Activated naive CD4-positive, alpha-beta T cell treated with anti-CD3 and anti-CD28 coated beads, Interleukin-2, amount 50 U/mL, for 72 hours (primary cell): ENCODE measurements at regions not wholly inside any gene's neighbourhood (a gene's known extent, or its start where the extent isn't known, plus 50 kb on each side); places are given as distances from the start of the nearest gene placed in this dataset.
"Not testable (repeated sequence)": the region's sequence is repeated elsewhere in the genome, so short reads cannot be mapped to it uniquely, and the experiment has no call there.

Experiments
- ATAC-seq, 2 donors: fragments of 150-1000 bp; cut with Tn5 transposase; 2 replicates each; pipeline ENCODE4 v1.10.0; 2021; ENCODE audit warnings: mild to moderate bottlenecking in 2 of 2, moderate library complexity in 2 of 2
- DNase-seq, 2 donors: peaks; one replicate each; pipeline ENCODE4 v3.0.0; 2021 to 2022; ENCODE audit warnings: low spot score in 2 of 2
- H3K27ac Mint-ChIP-seq, 2 donors: one replicate each; pipeline ENCODE4 v1.8.0; 2022; ENCODE audit warnings: mild to moderate bottlenecking in 2 of 2, mixed read lengths in 2 of 2
- H3K36me3 Mint-ChIP-seq, 2 donors: one replicate each; pipeline ENCODE4 v1.8.0; 2022; ENCODE audit warnings: mixed read lengths in 2 of 2
- H3K9me3 Mint-ChIP-seq, 2 donors: one replicate each; pipeline ENCODE4 v1.8.0; 2022; ENCODE audit warnings: mixed read lengths in 2 of 2

- peaks cover 4% of the 10 kb centered on the region in 2 donors for H3K9me3 Mint-ChIP-seq
- DNase-seq (no peak), ATAC-seq (no peak)
- H3K27ac Mint-ChIP-seq, result no peak overlapping the region
- no peaks in the 10 kb centered on the region for H3K36me3 Mint-ChIP-seq
Observed at GRCh38 chrX:9269134-9269533, 195.7 kb upstream of the TBL1X start.

GRCh38 chrX:9271789-9272525, 192.9 kb upstream of the TBL1X start:
- no peak for ATAC-seq
- H3K9me3 Mint-ChIP-seq, result peaks cover 4% of the 10 kb centered on the region in 2 donors

GRCh38 chrX:9273744-9274143, 191.1 kb upstream of the TBL1X start:
- DNase-seq, result no peak
- no peak for ATAC-seq
- H3K27ac Mint-ChIP-seq, result no peak overlapping the region
- no peaks in the 10 kb centered on the region for H3K36me3 Mint-ChIP-seq
- peaks cover 4% of the 10 kb centered on the region in 2 donors for H3K9me3 Mint-ChIP-seq

More at GRCh38 chrX:9271789-9272525, 192.9 kb upstream of the TBL1X start:
- Mint-ChIP-seq H3K27ac (no peak overlapping the region), H3K36me3 (no peaks in the 10 kb centered on the region)
- DNase-seq, result no peak

- Mint-ChIP-seq H3K36me3 (no peaks in the 10 kb centered on the region), H3K27ac (peak overlapping the region in 1 of 2 donors; percentile 73), H3K9me3 (no peaks in the 10 kb centered on the region)
- ATAC-seq, result no peak
- DNase-seq, result no peak
Observed at GRCh38 chrX:9278475-9279233, 186.2 kb upstream of the TBL1X start.

GRCh38 chrX:9279234-9279544, 185.7 kb upstream of the TBL1X start:
- Mint-ChIP-seq H3K27ac (peak overlapping the region in 1 of 2 donors; percentile 73), H3K36me3 (no peaks in the 10 kb centered on the region), H3K9me3 (no peaks in the 10 kb centered on the region)
- ATAC-seq (peak; percentile 41 to 54), DNase-seq (no peak)

GRCh38 chrX:9280831-9281230, 184.0 kb upstream of the TBL1X start:
- ATAC-seq (no peak), DNase-seq (no peak)
- Mint-ChIP-seq H3K36me3 (peaks cover 0 to 3% of the 10 kb centered on the region in 2 donors), H3K9me3 (no peaks in the 10 kb centered on the region), H3K27ac (no peak overlapping the region)

- Mint-ChIP-seq H3K36me3 (peaks cover 0 to 8% of the 10 kb centered on the region in 2 donors), H3K9me3 (no peaks in the 10 kb centered on the region), H3K27ac (no peak overlapping the region)
- DNase-seq (no peak), ATAC-seq (no peak)
Observed at GRCh38 chrX:9282325-9282724, 182.5 kb upstream of the TBL1X start.

GRCh38 chrX:9285342-9285771, 179.5 kb upstream of the TBL1X start:
- DNase-seq (peak; percentile 53 to 71), ATAC-seq (peak; percentile 96 to 98)
- Mint-ChIP-seq H3K36me3 (peaks cover 0 to 8% of the 10 kb centered on the region in 2 donors), H3K9me3 (no peaks in the 10 kb centered on the region), H3K27ac (peak overlapping the region; percentile 65 to 82)

- Mint-ChIP-seq H3K27ac (peak overlapping the region in 1 of 2 donors; percentile 82), H3K36me3 (peaks cover 0 to 8% of the 10 kb centered on the region in 2 donors), H3K9me3 (no peaks in the 10 kb centered on the region)
- ATAC-seq, result no peak
- no peak for DNase-seq
Observed at GRCh38 chrX:9286234-9286633, 178.6 kb upstream of the TBL1X start.

GRCh38 chrX:9291629-9292028, 173.2 kb upstream of the TBL1X start:
- Mint-ChIP-seq H3K9me3 (no peaks in the 10 kb centered on the region), H3K27ac (no peak overlapping the region), H3K36me3 (no peaks in the 10 kb centered on the region)
- ATAC-seq (no peak), DNase-seq (no peak)

GRCh38 chrX:9293051-9293496, 171.8 kb upstream of the TBL1X start:
- no peaks in the 10 kb centered on the region for H3K9me3 Mint-ChIP-seq
- no peak overlapping the region for H3K27ac Mint-ChIP-seq
- no peak for DNase-seq
- H3K36me3 Mint-ChIP-seq, result no peaks in the 10 kb centered on the region
- no peak for ATAC-seq

- H3K27ac Mint-ChIP-seq, result no peak overlapping the region
- H3K9me3 Mint-ChIP-seq, result no peaks in the 10 kb centered on the region
- no peak for DNase-seq
- no peaks in the 10 kb centered on the region for H3K36me3 Mint-ChIP-seq
- no peak for ATAC-seq
Observed at GRCh38 chrX:9293903-9294302, 171.0 kb upstream of the TBL1X start.

GRCh38 chrX:9295551-9295950, 169.3 kb upstream of the TBL1X start:
- Mint-ChIP-seq H3K36me3 (no peaks in the 10 kb centered on the region), H3K9me3 (no peaks in the 10 kb centered on the region), H3K27ac (no peak overlapping the region)
- DNase-seq (no peak), ATAC-seq (no peak)

- H3K9me3 Mint-ChIP-seq, result no peaks in the 10 kb centered on the region
- DNase-seq, result no peak
Observed at GRCh38 chrX:9298221-9298620, 166.6 kb upstream of the TBL1X start.

GRCh38 chrX:9299681-9300080, 165.2 kb upstream of the TBL1X start:
- not testable (repeated sequence) for H3K27ac Mint-ChIP-seq, H3K36me3 Mint-ChIP-seq, DNase-seq, ATAC-seq, H3K9me3 Mint-ChIP-seq

More at GRCh38 chrX:9298221-9298620, 166.6 kb upstream of the TBL1X start:
- H3K36me3 Mint-ChIP-seq, result no peaks in the 10 kb centered on the region
- ATAC-seq, result no peak
- no peak overlapping the region for H3K27ac Mint-ChIP-seq

GRCh38 chrX:9301836-9302235, 163.0 kb upstream of the TBL1X start:
- no peak for ATAC-seq

GRCh38 chrX:9302381-9302780, 162.5 kb upstream of the TBL1X start:
- ATAC-seq (no peak), DNase-seq (no peak)
- Mint-ChIP-seq H3K27ac (no peak overlapping the region), H3K9me3 (no peaks in the 10 kb centered on the region), H3K36me3 (no peaks in the 10 kb centered on the region)

More at GRCh38 chrX:9301836-9302235, 163.0 kb upstream of the TBL1X start:
- Mint-ChIP-seq H3K27ac (no peak overlapping the region), H3K36me3 (no peaks in the 10 kb centered on the region), H3K9me3 (no peaks in the 10 kb centered on the region)
- no peak for DNase-seq

- DNase-seq (no peak), ATAC-seq (no peak)
- Mint-ChIP-seq H3K9me3 (no peaks in the 10 kb centered on the region), H3K36me3 (no peaks in the 10 kb centered on the region), H3K27ac (no peak overlapping the region)
Observed at GRCh38 chrX:9308426-9308825, 156.4 kb upstream of the TBL1X start.
